GM18867 (cell line): ENCODE measurements at regions not wholly inside any gene's neighbourhood (a gene's known extent, or its start where the extent isn't known, plus 50 kb on each side); places are given as distances from the start of the nearest gene placed in this dataset.

Experiments used
- ATAC-seq: cut with Tn5 transposase; IDR thresholded peaks from one replicate; pipeline ENCODE4 v1.9.1; 2021; ENCODE audit warnings: mild to moderate bottlenecking, moderate library complexity; ENCODE audit not compliant: unreplicated experiment

- no peak for ATAC-seq
These were observed 229.2 kb downstream of the PTTG2 start for GRCh38 chr4:38189445-38189844.

- no peak for ATAC-seq
These were observed 230.6 kb downstream of the PTTG2 start for GRCh38 chr4:38190717-38191178.

- no peak for ATAC-seq
These were observed 232.3 kb downstream of the PTTG2 start for GRCh38 chr4:38192516-38192915.

- ATAC-seq = no peak
These were observed 233.2 kb downstream of the PTTG2 start for GRCh38 chr4:38193236-38193863.

GRCh38 chr4:38194047-38194602 lies 233.9 kb downstream of the PTTG2 start:
- ATAC-seq = no peak

GRCh38 chr4:38195486-38195885 lies 235.3 kb downstream of the PTTG2 start:
- no peak for ATAC-seq

- no peak for ATAC-seq
These were observed 235.7 kb downstream of the PTTG2 start for GRCh38 chr4:38195911-38196310.

GRCh38 chr4:38202242-38202641 lies 242.0 kb downstream of the PTTG2 start:
- ATAC-seq = no peak

- no peak for ATAC-seq
These were observed 243.4 kb downstream of the PTTG2 start for GRCh38 chr4:38203609-38204008.

- no peak for ATAC-seq
These were observed 244.3 kb downstream of the PTTG2 start for GRCh38 chr4:38204339-38205035.

- no peak for ATAC-seq
These were observed 245.1 kb downstream of the PTTG2 start for GRCh38 chr4:38205261-38205660.

GRCh38 chr4:38207110-38207457 lies 246.9 kb downstream of the PTTG2 start:
- ATAC-seq = no peak

GRCh38 chr4:38209654-38210053 lies 249.5 kb downstream of the PTTG2 start:
- no peak for ATAC-seq

- ATAC-seq = no peak
These were observed 250.4 kb downstream of the PTTG2 start for GRCh38 chr4:38210396-38211114.

- ATAC-seq = no peak
These were observed 251.7 kb downstream of the PTTG2 start for GRCh38 chr4:38211885-38212284.

- ATAC-seq = no peak
These were observed 253.0 kb downstream of the PTTG2 start for GRCh38 chr4:38213083-38213805.

- ATAC-seq = no peak
These were observed 262.7 kb downstream of the PTTG2 start for GRCh38 chr4:38222892-38223291.

- ATAC-seq = no peak
These were observed 263.1 kb downstream of the PTTG2 start for GRCh38 chr4:38223306-38223705.

GRCh38 chr4:38223782-38224236 lies 263.6 kb downstream of the PTTG2 start:
- no peak for ATAC-seq

- ATAC-seq = no peak
These were observed 264.7 kb downstream of the PTTG2 start for GRCh38 chr4:38224850-38225249.

GRCh38 chr4:38226170-38226569 lies 266.0 kb downstream of the PTTG2 start:
- no peak for ATAC-seq
